A673 (cell line): ENCODE measurements at regions not wholly inside any gene's neighbourhood (a gene's known extent, or its start where the extent isn't known, plus 50 kb on each side); places are given as distances from the start of the nearest gene placed in this dataset.

Source experiments
- BruUV-seq: library from RNA; stranded (reverse); fragments of 400-500 nt; replicated peaks from 2 replicates; lab custom pipeline; 2021; lab: Mats Ljungman, UMichigan
- CTCF ChIA-PET: fragments of 300-600 bp; sonication (Branson Sonifier 250); formaldehyde crosslinking; loops from one replicate; lab custom pipeline; 2022; ENCODE audit warnings: antibody characterized with exemption; lab: Charles Lee
- POLR2A ChIA-PET: fragments of 300-600 bp; sonication (Branson Sonifier 250); formaldehyde crosslinking; loops from one replicate; lab custom pipeline; 2022; ENCODE audit warnings: antibody characterized with exemption; ENCODE audit not compliant: low non-redundant PET; lab: Charles Lee
- DNase-seq: peaks from one replicate; pipeline ENCODE4 v3.0.0-alpha.2; 2015; ENCODE audit warnings: low spot score
- H3K27ac ChIP-seq: fragments of 200-600 bp; sonication (generic); 2 replicates; pipeline ENCODE4 v1.5.1; 2016; ENCODE audit warnings: mixed run types, low read depth, mild to moderate bottlenecking, mixed read lengths, antibody characterized with exemption, low read length; ENCODE audit not compliant: poor library complexity, severe bottlenecking
- H3K27me3 ChIP-seq: fragments of 200-600 bp; sonication (generic); replicated peaks from 2 replicates; pipeline ENCODE4 v1.6.1; 2017; ENCODE audit warnings: mixed run types, low read depth, mild to moderate bottlenecking, mixed read lengths, antibody characterized with exemption, low read length; ENCODE audit not compliant: insufficient read depth, poor library complexity
- H3K36me3 ChIP-seq: fragments of 200-600 bp; sonication (generic); 2 replicates; pipeline ENCODE4 v1.6.1; 2016; ENCODE audit warnings: mixed run types, mild to moderate bottlenecking, mixed read lengths, antibody characterized with exemption, low read length; ENCODE audit not compliant: insufficient read depth, poor library complexity, severe bottlenecking
- H3K4me1 ChIP-seq: fragments of 200-600 bp; sonication (generic); 2 replicates; pipeline ENCODE4 v1.6.1; 2017; ENCODE audit warnings: mixed run types, mild to moderate bottlenecking, mixed read lengths, antibody characterized with exemption, low read length; ENCODE audit not compliant: insufficient read depth, poor library complexity, severe bottlenecking
- H3K4me3 ChIP-seq: fragments of 200-600 bp; sonication (generic); 2 replicates; pipeline ENCODE4 v1.5.1; 2016; ENCODE audit warnings: low read depth, mixed run types, mild to moderate bottlenecking, mixed read lengths, low read length; ENCODE audit not compliant: poor library complexity, severe bottlenecking
- H3K9me3 ChIP-seq: fragments of 200-600 bp; sonication (generic); 2 replicates; pipeline ENCODE4 v1.6.1; 2016; ENCODE audit warnings: mixed run types, low read depth, mild to moderate bottlenecking, mixed read lengths, antibody characterized with exemption, low read length; ENCODE audit not compliant: poor library complexity, severe bottlenecking
- CTCF ChIP-seq: fragments of 300-800, 200-600 bp; sonication (generic); conservative IDR thresholded peaks from 2 replicates; pipeline ENCODE4 v1.5.1; 2017; ENCODE audit warnings: low read depth, mild to moderate bottlenecking, antibody characterized with exemption, low read length, moderate library complexity, mixed read lengths
- EZH2 ChIP-seq: fragments of 200-600 bp; sonication (generic); IDR thresholded peaks from 2 replicates; pipeline ENCODE4 v1.6.1; 2017; ENCODE audit warnings: borderline replicate concordance, low read depth, mild to moderate bottlenecking, mixed read lengths, antibody characterized with exemption, low read length; ENCODE audit not compliant: poor library complexity, severe bottlenecking
- intact Hi-C: fragments of 100-400 bp; cut with micrococcal nuclease; formaldehyde crosslinking; loops from one replicate; pipeline ENCODE4 v1.10.0; 2022; ENCODE audit not compliant: unreplicated experiment

GRCh38 chr20:33918662-33919061 lies 75.0 kb upstream of the RALY start:
- Histone ChIP-seq H3K9me3 (no peaks in the 10 kb centered on the region), H3K4me3 (no peak overlapping the region), H3K4me1 (no peaks in the 10 kb centered on the region), H3K27ac (no peak overlapping the region), H3K36me3 (no peaks in the 10 kb centered on the region), H3K27me3 (no peaks in the 10 kb centered on the region)
- intact Hi-C loops = no loop called here
- DNase-seq = no peak
- CTCF ChIA-PET = no interaction called here
- POLR2A ChIA-PET = no interaction called here
- no TSS peak for BruUV-seq
- no peak for TF ChIP-seq EZH2
- no peak for TF ChIP-seq CTCF

- intact Hi-C loops = no loop called here
- ChIA-PET POLR2A (no interaction called here), CTCF (interaction anchor here (0.7 kb wide), 1 partner anchor 1131 kb away, joined by 6 read pairs; no protein-coding TSS in a partner anchor)
These were observed 74.1 kb upstream of the RALY start for GRCh38 chr20:33919653-33920052.

GRCh38 chr20:33922224-33922623 lies 71.5 kb upstream of the RALY start:
- intact Hi-C loops = no loop called here
- TF ChIP-seq CTCF = no peak
- no peak for TF ChIP-seq EZH2
- no peak overlapping the region for H3K27ac ChIP-seq
- CTCF ChIA-PET = no interaction called here
- H3K4me3 ChIP-seq = no peak overlapping the region
- H3K9me3 ChIP-seq = no peaks in the 10 kb centered on the region
- DNase-seq = no peak
- no peaks in the 10 kb centered on the region for H3K4me1 ChIP-seq
- no TSS peak for BruUV-seq
- H3K27me3 ChIP-seq = no peaks in the 10 kb centered on the region
- POLR2A ChIA-PET = no interaction called here
- H3K36me3 ChIP-seq = no peaks in the 10 kb centered on the region

More at GRCh38 chr20:33919653-33920052, 74.1 kb upstream of the RALY start:
- no peaks in the 10 kb centered on the region for H3K4me1 ChIP-seq
- H3K27me3 ChIP-seq = no peaks in the 10 kb centered on the region
- H3K9me3 ChIP-seq = no peaks in the 10 kb centered on the region
- no TSS peak for BruUV-seq
- no peaks in the 10 kb centered on the region for H3K36me3 ChIP-seq
- TF ChIP-seq CTCF (no peak), EZH2 (no peak)
- H3K4me3 ChIP-seq = no peak overlapping the region
- no peak for DNase-seq
- no peak overlapping the region for H3K27ac ChIP-seq
